ENCODE measurements at regions not wholly inside any gene's neighbourhood (a gene's known extent, or its start where the extent isn't known, plus 50 kb on each side); places are given as distances from the start of the nearest gene placed in this dataset.

DNA sequence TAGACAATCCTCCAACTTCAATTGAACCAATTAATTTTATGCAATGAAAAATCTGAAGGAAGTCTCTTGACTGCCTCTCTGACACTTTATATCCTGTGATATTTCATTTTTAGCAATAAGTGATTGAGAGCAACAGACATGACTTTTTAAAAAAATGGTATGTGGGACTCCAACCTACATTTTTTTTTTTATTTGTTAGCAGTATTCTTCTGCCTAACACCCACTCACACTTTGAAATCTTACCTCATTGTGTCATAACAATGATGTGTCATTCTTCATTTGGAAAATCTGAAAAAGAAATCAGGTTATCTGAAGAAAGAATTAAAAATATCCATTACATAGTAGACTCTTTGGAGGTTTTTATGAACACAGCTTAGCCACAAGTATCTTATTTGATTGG lies 541.3 kb upstream of the KCNMB2 start (continued):
- TF ChIP-seq CTCF (IDR thresholded peaks at IDR 0.05; ENCODE audit: control extremely low read depth in 1 of 3, insufficient read depth in 1 of 3, low read depth in 1 of 3, low read length in 3 of 3) = no peak
- TF ChIP-seq SIRT6 (IDR thresholded peaks at IDR 0.05; ENCODE audit: low read length) = no peak
